ENCODE measurements at regions not wholly inside any gene's neighbourhood (a gene's known extent, or its start where the extent isn't known, plus 50 kb on each side); places are given as distances from the start of the nearest gene placed in this dataset.

- no peak for DNase-seq
Observed at GRCh38 chr9:109914280-109915027, 134.5 kb downstream of the PALM2AKAP2 start.

- no peak for DNase-seq
Observed at GRCh38 chr9:109916316-109916715, 136.3 kb downstream of the PALM2AKAP2 start.

- DNase-seq, result no peak
Observed at GRCh38 chr9:109918339-109919163, 138.6 kb downstream of the PALM2AKAP2 start.

- no peak for DNase-seq
Observed at GRCh38 chr9:109919736-109920408, 139.9 kb downstream of the PALM2AKAP2 start.

- no peak for DNase-seq
Observed at GRCh38 chr9:109922617-109923470, 142.8 kb downstream of the PALM2AKAP2 start.

GRCh38 chr9:109923471-109923760 is 143.4 kb downstream of the PALM2AKAP2 start:
- no peak for DNase-seq

- DNase-seq, result no peak
Observed at GRCh38 chr9:109923806-109924205, 143.8 kb downstream of the PALM2AKAP2 start.

- DNase-seq, result no peak
Observed at GRCh38 chr9:109925799-109926198, 145.8 kb downstream of the PALM2AKAP2 start.

- DNase-seq, result no peak
Observed at GRCh38 chr9:109926421-109926869, 146.4 kb downstream of the PALM2AKAP2 start.

- no peak for DNase-seq
Observed at GRCh38 chr9:109931623-109932022, 151.6 kb downstream of the PALM2AKAP2 start.

- no peak for DNase-seq
Observed at GRCh38 chr9:109934136-109934856, 154.3 kb downstream of the PALM2AKAP2 start.

GRCh38 chr9:109934857-109935215 is 154.8 kb downstream of the PALM2AKAP2 start:
- no peak for DNase-seq

GRCh38 chr9:109935406-109936087 is 155.5 kb downstream of the PALM2AKAP2 start:
- DNase-seq, result no peak

GRCh38 chr9:109937861-109938453 is 158.0 kb downstream of the PALM2AKAP2 start:
- no peak for DNase-seq

- no peak for DNase-seq
Observed at GRCh38 chr9:109939698-109940342, 159.8 kb downstream of the PALM2AKAP2 start.

- no peak for DNase-seq
Observed at GRCh38 chr9:109940561-109940960, 160.6 kb downstream of the PALM2AKAP2 start.

- no peak for DNase-seq
Observed at GRCh38 chr9:109941771-109942170, 161.8 kb downstream of the PALM2AKAP2 start.

GRCh38 chr9:109945573-109945972 is 165.6 kb downstream of the PALM2AKAP2 start:
- no peak for DNase-seq

GRCh38 chr9:109948453-109948852 is 168.5 kb downstream of the PALM2AKAP2 start:
- DNase-seq, result no peak

- DNase-seq, result no peak
Observed at GRCh38 chr9:109950710-109951443, 170.9 kb downstream of the PALM2AKAP2 start.
